ENCODE measurements at regions not wholly inside any gene's neighbourhood (a gene's known extent, or its start where the extent isn't known, plus 50 kb on each side); places are given as distances from the start of the nearest gene placed in this dataset.

- TF ChIP-seq, protein P1, sequence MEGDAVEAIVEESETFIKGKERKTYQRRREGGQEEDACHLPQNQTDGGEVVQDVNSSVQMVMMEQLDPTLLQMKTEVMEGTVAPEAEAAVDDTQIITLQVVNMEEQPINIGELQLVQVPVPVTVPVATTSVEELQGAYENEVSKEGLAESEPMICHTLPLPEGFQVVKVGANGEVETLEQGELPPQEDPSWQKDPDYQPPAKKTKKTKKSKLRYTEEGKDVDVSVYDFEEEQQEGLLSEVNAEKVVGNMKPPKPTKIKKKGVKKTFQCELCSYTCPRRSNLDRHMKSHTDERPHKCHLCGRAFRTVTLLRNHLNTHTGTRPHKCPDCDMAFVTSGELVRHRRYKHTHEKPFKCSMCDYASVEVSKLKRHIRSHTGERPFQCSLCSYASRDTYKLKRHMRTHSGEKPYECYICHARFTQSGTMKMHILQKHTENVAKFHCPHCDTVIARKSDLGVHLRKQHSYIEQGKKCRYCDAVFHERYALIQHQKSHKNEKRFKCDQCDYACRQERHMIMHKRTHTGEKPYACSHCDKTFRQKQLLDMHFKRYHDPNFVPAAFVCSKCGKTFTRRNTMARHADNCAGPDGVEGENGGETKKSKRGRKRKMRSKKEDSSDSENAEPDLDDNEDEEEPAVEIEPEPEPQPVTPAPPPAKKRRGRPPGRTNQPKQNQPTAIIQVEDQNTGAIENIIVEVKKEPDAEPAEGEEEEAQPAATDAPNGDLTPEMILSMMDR (IDR thresholded peaks at IDR 0.05), result no peak
- TF ChIP-seq POLR2A (IDR thresholded peaks at IDR 0.05), result no peak
Observed at GRCh38 chr10:26939290-26939961, 78.7 kb upstream of the ABI1 start.

All from thyroid gland (tissue), 4 donors.